HG03342 (cell line): ENCODE measurements at regions not wholly inside any gene's neighbourhood (a gene's known extent, or its start where the extent isn't known, plus 50 kb on each side); places are given as distances from the start of the nearest gene placed in this dataset.

ENCODE experiments used
- ATAC-seq: cut with Tn5 transposase; IDR thresholded peaks from one replicate; pipeline ENCODE4 v1.9.1; 2021; ENCODE audit warnings: mild to moderate bottlenecking, moderate library complexity; ENCODE audit not compliant: unreplicated experiment

DNA sequence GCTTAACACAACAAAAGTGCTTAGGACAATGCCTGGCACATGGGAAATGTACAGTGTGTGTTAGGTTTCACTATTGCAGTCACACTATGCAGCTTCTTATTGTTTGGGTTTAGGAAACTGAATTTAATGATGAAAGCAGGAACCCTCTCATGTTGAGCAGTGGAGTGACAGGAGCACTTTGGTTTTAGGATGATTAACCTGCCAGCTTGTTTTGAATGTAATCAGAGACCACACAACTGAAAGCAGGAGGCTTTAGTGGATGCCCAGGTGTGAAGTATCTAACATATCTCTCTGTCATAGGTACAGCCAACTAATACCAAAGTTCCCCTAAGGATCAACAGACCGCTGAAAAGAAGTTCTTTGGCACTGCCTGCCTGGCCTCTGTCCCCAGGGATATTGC lies 406.9 kb upstream of the USP24 start:
- ATAC-seq: no peak

DNA sequence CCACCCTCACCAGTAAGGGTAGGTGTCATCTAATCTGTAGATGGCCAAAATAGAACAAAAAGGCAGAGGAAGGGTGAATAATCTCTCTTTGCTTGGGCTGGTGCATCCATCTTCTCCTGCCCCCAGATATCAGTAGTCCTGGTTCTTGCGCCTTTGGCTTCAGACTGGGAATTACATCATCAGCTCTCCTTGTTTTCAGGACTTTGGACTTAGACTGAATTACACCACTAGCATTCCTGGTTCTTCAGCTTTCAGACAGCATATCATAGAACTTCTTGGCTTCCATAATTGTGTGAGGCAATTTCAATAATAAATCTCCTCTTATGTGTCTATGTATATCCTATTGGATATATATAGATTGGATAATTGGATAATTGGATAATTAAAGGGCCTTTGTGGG lies 403.0 kb upstream of the USP24 start:
- ATAC-seq: no peak

DNA sequence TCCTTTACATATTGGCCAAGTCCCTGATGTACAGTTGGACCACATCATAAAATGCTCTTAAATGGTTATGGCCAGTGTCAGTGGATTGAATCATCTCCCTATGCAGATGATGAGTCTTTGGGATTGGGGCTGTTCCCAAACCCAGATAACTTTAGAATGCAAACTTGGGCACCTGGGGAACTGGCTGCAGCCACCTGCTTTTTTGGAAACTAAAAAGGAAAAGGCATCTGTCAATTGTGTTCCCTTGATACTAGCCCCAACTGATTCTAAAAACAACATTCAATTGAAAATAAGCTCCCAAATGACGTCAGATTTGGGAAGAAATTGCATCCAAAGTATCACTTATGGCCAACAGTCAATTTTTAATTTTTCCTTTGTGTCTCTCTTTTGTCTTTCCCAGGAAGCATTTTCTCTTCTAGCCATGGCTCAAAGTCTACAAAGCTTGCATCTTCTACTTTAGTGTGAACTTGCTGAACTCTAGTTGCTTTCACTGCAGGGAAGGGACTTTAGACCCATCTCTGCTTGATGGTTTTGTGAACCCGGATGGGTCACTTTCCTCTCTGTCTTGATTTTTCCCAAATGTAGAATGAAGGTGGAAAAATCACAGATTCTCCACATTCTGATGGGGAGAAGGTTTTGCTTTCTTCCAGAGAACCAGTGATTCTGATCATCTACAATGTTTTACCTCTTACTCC lies 402.3 kb upstream of the USP24 start:
- ATAC-seq: no peak

DNA sequence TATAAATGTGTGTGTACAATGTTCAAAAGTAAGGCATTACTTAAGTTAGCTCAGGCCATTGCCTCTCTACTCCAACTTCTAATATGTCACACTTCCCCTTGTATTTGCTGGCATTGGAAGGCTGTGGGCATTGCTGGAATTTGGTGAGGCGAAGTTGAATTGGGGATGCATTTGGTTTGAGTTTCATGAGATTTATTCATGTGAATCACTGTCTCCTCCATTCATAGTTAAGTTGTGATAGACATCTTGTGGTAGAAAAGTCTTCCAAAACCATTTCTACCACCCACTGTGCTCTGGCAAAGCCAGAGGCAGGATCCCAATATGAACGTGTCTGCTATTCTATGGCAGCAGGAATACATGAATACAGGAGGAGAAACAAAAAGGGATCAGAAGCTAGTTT lies 397.8 kb upstream of the USP24 start:
- no peak for ATAC-seq

GRCh38 chr1:55611123-55611522 lies 396.0 kb upstream of the USP24 start:
- ATAC-seq: no peak

DNA sequence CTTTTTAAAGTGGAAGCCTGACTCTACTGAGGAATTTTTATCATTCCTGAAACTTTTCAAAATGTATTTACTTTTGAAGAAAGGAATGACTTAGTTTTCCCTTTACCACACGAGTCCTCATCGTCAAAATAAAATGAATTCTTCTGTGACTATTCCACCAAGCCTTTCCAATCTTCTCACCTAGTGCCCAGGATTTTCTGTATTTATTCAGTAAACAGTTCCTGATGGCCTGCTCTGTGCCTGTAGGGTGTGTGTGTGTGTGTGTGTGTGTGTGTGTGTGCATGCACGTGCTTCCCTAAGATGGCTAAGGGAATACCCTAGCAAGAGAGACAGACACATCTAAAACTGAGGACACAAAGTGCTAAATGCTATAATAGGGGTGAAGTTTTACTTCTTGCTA lies 395.0 kb upstream of the USP24 start:
- no peak for ATAC-seq

GRCh38 chr1:55609630-55610029 lies 394.5 kb upstream of the USP24 start:
- ATAC-seq: no peak

DNA sequence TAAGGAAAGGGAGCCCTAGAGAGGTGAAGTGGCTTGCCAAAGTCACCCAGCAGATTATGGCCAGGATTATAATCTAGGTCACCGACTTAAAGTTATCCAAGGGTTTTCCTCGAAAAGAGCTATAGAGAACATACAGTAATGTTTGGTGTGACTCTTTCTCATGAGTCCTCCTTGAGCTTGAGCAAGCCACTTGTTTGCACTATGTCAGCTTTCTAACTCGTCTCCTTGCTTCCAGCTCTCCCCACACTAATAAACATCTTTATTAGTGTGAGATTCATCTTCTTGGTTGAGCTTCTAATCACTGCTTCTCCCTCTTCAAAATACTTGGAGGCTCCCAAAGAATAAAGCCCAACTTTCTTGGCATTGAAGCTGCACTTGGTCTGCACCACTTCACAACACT lies 390.0 kb upstream of the USP24 start:
- no peak for ATAC-seq

GRCh38 chr1:55604749-55605148 lies 389.6 kb upstream of the USP24 start:
- ATAC-seq: no peak

DNA sequence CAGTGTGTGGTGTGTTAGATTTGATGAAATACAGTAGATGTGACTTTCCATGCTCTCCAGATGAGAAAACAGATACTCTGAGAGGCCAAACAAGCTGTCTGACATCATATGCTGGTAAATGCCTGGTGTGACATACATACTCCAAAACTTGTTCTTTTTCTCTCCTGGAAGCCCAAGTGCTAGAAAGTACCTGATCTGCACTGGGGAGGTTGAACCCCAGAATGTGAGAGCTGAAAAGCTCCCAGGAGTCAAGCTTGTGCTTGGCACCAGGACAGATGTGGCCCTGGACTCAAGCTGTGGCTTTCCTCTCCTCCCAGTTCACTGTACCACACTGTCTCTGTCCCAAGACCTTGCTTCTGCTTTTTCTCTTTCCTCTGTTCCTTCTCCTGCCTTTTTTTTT lies 389.0 kb upstream of the USP24 start:
- no peak for ATAC-seq

DNA sequence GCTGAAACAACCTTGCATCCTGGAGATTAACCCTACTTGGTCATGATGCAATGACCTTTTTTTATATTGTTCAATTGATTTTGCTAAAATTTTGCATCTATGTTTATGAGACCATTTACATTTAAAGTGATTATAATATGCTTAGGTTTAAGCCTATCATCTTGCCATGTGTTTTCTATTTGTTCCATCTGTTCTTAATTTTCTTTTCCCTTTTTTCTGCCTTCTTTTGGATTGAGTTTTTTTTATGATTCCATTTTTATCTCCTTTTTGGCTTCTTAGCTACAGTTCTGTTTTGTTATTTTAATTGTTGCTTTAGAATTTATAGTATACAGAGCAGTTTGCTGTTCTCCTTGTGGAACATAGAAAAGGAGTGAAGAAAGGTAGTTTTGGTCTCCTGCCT lies 385.1 kb upstream of the USP24 start:
- ATAC-seq: no peak

DNA sequence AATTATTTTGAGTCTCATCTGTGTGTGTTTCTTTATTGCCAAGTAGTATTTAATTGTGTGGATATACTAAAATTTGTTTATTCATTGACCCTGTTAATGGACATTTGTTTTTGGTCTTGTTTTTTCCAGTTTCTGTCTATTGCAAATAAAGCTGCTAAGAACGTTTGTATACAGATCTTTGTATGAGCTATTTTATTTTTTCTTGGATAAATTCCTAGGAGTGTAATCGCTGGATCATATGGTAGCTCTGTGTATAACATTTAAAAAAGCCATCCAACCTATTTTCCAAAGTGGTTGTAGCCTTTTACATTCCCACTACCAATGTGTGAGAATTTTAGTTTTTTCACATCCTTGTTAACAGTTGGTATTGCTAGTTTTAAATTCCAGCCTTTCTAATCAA lies 382.7 kb upstream of the USP24 start:
- ATAC-seq: no peak

GRCh38 chr1:55594701-55595100 lies 379.5 kb upstream of the USP24 start:
- ATAC-seq: no peak

DNA sequence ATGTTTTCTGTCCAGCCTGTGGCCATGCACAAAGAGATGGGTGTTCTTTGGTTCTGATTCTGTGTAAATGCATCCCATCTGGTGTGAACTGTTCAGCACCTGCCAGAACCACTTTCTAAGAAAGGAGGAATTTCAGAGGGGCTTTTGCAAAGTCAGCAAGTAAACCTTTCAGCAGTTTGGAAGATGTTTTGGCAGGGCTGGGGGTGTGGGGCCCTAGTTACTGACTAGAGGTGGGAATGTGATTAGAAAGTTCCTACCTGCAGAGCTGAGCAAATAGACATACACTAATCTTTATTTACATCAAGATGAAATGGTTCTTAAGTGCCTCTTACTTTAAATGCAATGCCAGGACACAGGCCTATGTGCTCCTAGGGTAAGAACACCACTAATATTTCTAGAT lies 378.1 kb upstream of the USP24 start:
- ATAC-seq: no peak

DNA sequence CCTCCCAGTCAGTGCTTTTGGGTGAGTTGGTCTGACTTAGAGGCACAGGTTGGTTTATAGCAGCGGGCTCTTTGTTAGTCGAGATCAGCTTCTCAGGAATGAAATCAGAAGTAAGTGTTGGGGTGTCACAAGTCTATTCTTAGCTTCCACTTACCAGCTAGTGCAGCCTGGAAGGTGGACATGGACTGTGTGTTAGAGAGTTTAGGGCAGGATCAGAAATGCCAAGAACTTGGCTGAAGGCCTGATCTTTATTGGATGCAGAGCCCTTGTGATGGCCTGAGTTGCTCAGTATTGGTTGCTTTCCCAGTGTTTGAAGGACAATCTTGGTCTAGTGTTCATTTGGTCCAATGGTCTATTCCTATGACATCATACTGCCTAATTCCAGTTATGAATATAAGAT lies 377.0 kb upstream of the USP24 start:
- no peak for ATAC-seq

DNA sequence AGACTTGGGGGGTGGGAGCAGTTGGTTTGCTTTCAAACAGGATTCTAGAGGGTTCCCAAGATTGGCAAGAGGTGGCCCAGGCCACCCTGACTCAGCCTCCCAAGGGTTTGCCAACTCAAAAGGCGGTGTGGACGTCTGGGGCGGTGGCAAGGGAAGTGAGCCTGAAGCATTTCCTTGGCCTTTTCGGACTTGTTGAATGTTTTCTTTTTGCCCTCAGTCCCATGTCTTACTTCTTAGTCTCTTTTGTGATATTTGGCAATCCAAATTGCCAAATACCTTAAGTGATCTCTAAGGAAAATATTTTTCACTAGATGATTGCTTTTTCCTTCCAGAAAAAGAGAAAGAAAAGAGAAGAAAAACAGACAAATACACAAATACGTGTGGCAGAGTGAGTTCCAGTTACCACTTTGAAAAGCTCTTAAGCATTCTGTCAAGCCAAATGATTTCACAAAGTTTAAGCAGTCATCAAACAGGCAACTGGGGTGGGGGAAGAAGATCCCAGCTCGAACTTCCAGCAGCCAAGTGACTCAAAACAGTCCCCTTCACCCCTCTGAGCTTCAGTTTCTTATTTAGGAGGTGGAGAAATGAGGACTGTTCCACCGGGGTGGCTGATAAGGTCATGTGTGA lies 374.6 kb upstream of the USP24 start:
- ATAC-seq: no peak

DNA sequence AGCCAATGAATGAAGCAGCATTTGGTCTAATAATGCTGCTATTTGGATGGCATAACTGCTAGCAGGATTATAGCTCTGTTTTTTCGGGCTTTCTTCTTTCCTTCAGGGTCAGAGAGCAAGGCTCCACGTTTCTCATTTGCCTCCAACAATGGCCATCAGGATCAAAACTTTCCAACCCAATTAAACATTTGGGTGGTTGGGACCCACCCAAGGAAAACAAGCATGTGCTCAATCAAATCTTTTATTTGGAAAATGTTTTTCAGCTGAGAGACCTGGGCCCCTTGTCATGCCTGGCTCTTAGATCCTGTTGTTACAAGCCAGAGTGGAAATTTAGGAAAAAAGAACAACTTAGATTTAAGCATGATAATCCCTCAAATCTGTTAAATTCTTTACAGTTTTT lies 373.1 kb upstream of the USP24 start:
- no peak for ATAC-seq

DNA sequence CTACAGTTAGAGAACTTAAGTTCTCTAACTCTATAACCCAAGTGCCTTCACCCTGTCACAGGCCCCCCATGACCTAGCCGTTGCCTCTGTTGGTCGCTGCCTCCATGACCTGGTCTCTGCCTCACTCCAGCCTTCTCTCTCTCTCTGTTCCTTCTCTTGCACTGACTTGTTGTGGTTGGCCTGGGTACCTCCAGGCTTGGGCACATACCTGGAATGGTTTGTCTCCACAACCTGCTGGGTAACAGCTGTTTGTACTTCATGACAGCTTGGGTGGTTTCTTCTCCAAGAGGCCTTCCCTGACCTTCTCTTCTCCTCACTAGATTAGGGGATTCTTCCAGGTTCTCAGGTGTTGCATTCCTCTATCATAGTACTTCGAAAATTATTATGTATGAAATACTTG lies 371.6 kb upstream of the USP24 start:
- no peak for ATAC-seq

DNA sequence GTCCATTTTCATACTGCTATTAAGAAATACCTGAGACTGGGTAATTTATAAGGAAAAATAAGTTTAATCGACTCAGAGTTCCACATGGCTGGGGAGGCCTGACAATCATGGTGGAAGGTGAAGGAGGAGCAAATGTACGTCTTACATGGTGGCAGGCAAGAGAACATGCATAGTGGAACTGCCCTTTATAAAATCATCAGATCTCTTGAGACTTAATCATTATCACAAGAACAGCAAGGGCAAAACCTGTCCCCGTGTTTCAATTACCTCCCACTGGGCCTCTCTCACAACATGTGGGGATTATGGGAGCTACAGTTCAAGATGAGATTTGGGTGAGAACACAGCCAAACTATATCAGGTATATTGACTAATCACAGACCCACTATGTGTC lies 370.2 kb upstream of the USP24 start:
- ATAC-seq: no peak

DNA sequence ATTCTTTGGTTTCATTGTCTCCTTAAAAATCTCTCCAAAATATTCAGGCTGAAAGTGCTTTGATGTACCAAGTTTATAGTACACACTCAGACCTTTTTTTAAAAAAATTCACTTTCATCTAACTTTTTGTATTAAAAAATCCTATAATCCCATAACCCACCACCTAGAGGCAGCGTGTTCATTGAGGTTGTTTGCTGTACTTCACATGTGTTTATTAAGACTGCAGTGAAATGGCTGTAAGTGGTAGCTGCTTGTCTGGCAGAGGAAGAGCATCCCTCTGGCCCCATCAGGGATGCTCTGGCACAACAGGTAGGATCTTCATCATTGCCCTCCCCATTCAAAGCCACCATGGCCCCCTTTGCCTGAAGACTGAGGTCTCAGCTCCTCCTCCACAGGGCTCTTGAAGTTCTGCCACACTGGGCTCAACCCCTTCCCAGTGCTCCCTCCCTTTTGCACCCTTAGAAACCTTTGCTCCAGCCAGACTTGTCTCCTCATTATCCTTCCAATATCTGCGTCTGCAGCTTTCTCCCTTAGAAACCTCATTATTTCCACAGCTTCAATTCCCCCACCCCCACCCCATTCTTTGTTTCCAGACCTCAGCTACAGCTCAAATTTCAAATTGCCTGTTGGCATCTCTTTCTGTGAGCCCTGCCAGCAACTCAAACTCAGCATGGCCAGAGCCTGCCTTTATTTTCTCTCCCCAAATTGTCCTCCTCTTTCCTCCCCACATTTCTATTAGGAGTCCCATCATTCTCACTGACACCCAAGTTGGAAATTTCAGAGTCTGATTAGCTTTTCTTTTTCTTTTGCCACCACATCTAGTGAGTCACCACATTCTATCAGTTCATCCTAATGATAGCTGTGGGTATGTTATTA lies 369.6 kb upstream of the USP24 start:
- no peak for ATAC-seq

DNA sequence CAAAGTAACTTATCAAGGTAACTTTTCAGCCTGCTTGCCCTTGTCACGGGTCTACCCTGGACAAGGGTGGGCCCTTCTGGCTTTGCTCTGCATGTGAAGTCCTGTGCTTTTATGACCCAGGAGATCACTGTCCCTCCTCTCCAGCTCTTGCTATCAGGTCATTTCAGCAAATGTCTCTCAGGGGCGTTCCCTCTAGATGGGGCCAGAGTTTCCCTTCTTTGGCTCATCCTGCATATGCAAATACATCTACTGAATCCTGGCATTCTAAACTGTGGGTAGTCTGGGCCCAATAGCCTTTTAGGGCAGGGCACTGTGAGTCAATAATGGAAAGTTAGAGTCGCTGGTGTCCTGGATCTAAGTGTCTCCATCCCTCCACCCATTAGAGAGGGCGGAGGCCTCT lies 366.9 kb upstream of the USP24 start:
- ATAC-seq: no peak

DNA sequence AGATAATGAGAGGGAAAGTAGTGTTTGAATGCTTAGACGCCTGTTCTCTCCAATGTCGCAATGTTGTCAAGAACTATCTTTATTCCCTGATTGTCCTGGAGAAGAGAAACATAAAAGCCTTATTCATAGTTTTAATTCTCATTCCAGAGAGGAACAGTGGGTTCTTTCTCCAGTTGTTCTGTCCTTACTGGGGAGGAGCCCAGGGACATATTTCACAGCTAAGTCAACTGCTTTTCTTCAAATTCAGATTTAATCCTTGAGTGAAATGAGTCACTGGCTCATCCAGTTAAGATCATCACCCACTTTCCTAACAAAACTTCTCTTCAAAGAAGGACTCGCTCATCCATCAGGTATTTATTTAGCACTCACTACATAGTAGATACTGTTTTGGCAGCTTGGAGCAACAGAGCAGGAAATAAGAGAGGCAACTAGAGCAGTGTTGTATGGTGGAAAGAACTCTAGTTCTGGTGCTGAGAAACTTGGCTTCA lies 365.7 kb upstream of the USP24 start:
- ATAC-seq: no peak
